CD4-positive, alpha-beta T cell (primary cell): ENCODE measurements at regions not wholly inside any gene's neighbourhood (a gene's known extent, or its start where the extent isn't known, plus 50 kb on each side); places are given as distances from the start of the nearest gene placed in this dataset.

Source experiments
- ATAC-seq: fragments of 200-7000 bp; cut with Tn5 transposase; one replicate; pipeline ENCODE4 v1.10.0; 2022; ENCODE audit warnings: mild to moderate bottlenecking; ENCODE audit not compliant: poor library complexity
- CTCF ChIA-PET: fragments of 350-600 bp; sonication (Branson Sonifier 250); formaldehyde crosslinking; loops from one replicate; lab custom pipeline; 2021; ENCODE audit warnings: antibody characterized with exemption, inconsistent platforms; lab: Charles Lee
- POLR2A ChIA-PET: fragments of 350-600 bp; sonication (Branson Sonifier 250); formaldehyde crosslinking; loops from one replicate; lab custom pipeline; 2021; ENCODE audit warnings: antibody characterized with exemption, inconsistent platforms; lab: Charles Lee
- DNase-seq, 14 experiments: peaks; one replicate each; pipeline ENCODE4 v3.0.0-alpha.2; 2013 to 2020; ENCODE audit warnings: mixed read lengths in 2 of 14
- H3K27ac ChIP-seq, 2 donors: one replicate each; pipeline versions ENCODE4 v1.5.1 to v1.7.0; 2013; ENCODE audit warnings: low read length in 2 of 2, low read depth in 1 of 2, mild to moderate bottlenecking in 1 of 2
- H3K27me3 ChIP-seq, 2 experiments: 1 replicate in 1 of 2; 2 replicates in 1 of 2; pipeline versions ENCODE4 v1.6.1 to v1.7.0; 2013; ENCODE audit warnings: low read length in 2 of 2, control low read depth in 1 of 2, mild to moderate bottlenecking in 1 of 2, moderate library complexity in 1 of 2; ENCODE audit not compliant: insufficient read depth in 2 of 2, control insufficient read depth in 1 of 2
- H3K36me3 ChIP-seq: one replicate; pipeline ENCODE4 v1.6.1; 2013; ENCODE audit warnings: low read length, control low read depth; ENCODE audit not compliant: insufficient read depth
- H3K4me1 ChIP-seq: one replicate; pipeline ENCODE4 v1.6.1; 2013; ENCODE audit warnings: low read length, control low read depth; ENCODE audit not compliant: insufficient read depth
- H3K4me3 ChIP-seq: one replicate; pipeline ENCODE4 v1.5.1; 2013; ENCODE audit warnings: mild to moderate bottlenecking, low read length, moderate library complexity
- H3K9me3 ChIP-seq, 2 experiments: 1 replicate in 1 of 2; 2 replicates in 1 of 2; pipeline versions ENCODE4 v1.6.1 to v1.7.0; 2013; ENCODE audit warnings: low read length in 2 of 2, mild to moderate bottlenecking in 2 of 2, control low read depth in 1 of 2, moderate library complexity in 1 of 2; ENCODE audit not compliant: control insufficient read depth in 1 of 2, insufficient read depth in 1 of 2
- H3K27ac Mint-ChIP-seq: one replicate; pipeline ENCODE4 v1.8.0; 2020; ENCODE audit warnings: mixed read lengths
- H3K27me3 Mint-ChIP-seq: one replicate; pipeline ENCODE4 v1.8.0; 2021; ENCODE audit warnings: mixed read lengths
- H3K36me3 Mint-ChIP-seq: one replicate; pipeline ENCODE4 v1.8.0; 2021; ENCODE audit warnings: low read depth, mixed read lengths
- H3K4me1 Mint-ChIP-seq: one replicate; pipeline ENCODE4 v1.8.0; 2021; ENCODE audit warnings: low read depth, mixed read lengths
- H3K4me3 Mint-ChIP-seq: one replicate; pipeline ENCODE4 v1.8.0; 2020; ENCODE audit warnings: mild to moderate bottlenecking, mixed read lengths
- H3K9me3 Mint-ChIP-seq: one replicate; pipeline ENCODE4 v1.8.0; 2020; ENCODE audit warnings: mixed read lengths
- CTCF ChIP-seq: fragments of 200-600 bp; IDR thresholded peaks from one replicate; pipeline ENCODE4 v1.8.0; 2022; ENCODE audit warnings: antibody characterized with exemption, mild to moderate bottlenecking
- intact Hi-C, 2 experiments: fragments of 100-400 bp; cut with DNase I in 1 of 2; cut with micrococcal nuclease in 1 of 2; formaldehyde crosslinking; loops; one replicate each; pipeline versions ENCODE4 v1.15.1 to v1.9.0; 2023 to 2025; cut with DNase I, micrococcal nuclease

DNA sequence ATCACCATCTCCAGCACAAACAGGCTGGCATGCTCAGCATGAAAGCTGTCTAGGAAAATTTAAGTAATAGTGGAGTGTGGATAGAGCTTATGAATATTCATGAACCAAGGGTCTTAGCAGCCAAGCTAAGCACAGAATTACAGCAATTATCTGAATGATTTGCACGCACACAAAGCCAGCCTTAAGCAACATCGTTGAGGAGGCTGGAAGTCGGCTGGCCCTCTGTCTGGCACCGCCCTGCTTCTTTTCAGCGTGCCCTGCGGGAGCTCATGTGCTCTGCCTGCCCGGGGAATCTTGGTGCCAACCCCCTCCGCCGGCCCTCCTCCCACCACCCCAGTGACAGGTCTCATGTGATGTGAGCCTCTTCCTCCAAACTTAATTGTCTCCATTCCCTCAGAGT lies 540.1 kb downstream of the CMPK2 start:
- no peaks in the 10 kb centered on the region for H3K4me1 ChIP-seq
- Mint-ChIP-seq H3K27ac (no peak overlapping the region), H3K9me3 (peaks cover 6% of the 10 kb centered on the region), H3K27me3 (no peaks in the 10 kb centered on the region), H3K36me3 (no peaks in the 10 kb centered on the region), H3K4me1 (no peaks in the 10 kb centered on the region), H3K4me3 (no peak overlapping the region)
- H3K36me3 ChIP-seq, result no peaks in the 10 kb centered on the region
- intact Hi-C loops, result no loop called here
- DNase-seq, result no peak
- no peaks in the 10 kb centered on the region for H3K27me3 ChIP-seq
- TF ChIP-seq CTCF, result no peak
- H3K4me3 ChIP-seq, result no peak overlapping the region
- H3K9me3 ChIP-seq, result peaks cover 0 to 7% of the 10 kb centered on the region in 2 experiments
- ChIA-PET POLR2A (no interaction called here), CTCF (no interaction called here)
- no peak for ATAC-seq
- H3K27ac ChIP-seq, result no peak overlapping the region

- ATAC-seq, result no peak
- H3K27ac ChIP-seq, result no peak overlapping the region
- H3K4me3 ChIP-seq, result no peak overlapping the region
- H3K27me3 ChIP-seq, result no peaks in the 10 kb centered on the region
- no peaks in the 10 kb centered on the region for H3K4me1 ChIP-seq
- intact Hi-C loops, result no loop called here
- Mint-ChIP-seq H3K4me3 (no peak overlapping the region), H3K4me1 (no peaks in the 10 kb centered on the region), H3K9me3 (peaks cover 3% of the 10 kb centered on the region), H3K27ac (no peak overlapping the region), H3K36me3 (no peaks in the 10 kb centered on the region), H3K27me3 (no peaks in the 10 kb centered on the region)
- no peaks in the 10 kb centered on the region for H3K36me3 ChIP-seq
- H3K9me3 ChIP-seq, result peaks cover 0 to 7% of the 10 kb centered on the region in 2 experiments
- no peak for DNase-seq
- TF ChIP-seq CTCF, result no peak
- POLR2A ChIA-PET, result no interaction called here
- CTCF ChIA-PET, result no interaction called here
Measured at GRCh38 chr2:6326958-6327357, 538.7 kb downstream of the CMPK2 start.

DNA sequence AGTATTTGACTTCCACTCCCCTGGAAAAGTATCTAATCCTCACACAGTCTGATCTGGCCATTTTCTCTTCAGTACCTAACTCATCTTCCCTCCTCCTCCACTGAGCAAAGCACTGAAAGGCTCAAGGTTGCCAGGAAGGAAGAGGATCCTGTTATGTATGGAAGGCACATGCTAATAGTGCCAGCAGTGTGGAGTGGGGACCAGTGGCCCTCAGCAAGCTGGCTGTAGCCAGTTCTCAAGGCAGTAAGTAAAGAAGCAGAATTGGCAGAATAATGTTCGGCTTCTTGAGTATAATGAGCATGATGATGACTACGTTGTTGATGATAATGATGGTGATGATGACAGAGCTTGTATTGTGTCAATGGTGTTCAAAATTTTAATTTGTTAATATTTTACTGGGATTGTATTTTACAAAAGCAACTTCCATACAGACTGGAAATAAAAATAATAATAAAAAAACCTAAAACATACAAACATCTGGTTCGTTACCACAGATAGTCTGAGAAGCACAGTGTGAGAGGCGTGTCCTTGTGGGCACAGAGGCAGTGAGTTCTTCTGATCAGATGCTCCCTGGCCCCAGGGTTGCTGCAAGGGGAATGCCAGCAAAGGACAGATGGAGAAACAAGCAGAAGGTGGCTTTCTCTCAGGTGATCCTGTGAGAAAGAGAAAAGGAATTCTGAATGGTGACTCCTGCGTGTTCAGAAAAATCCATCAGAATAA lies 528.8 kb downstream of the CMPK2 start:
- ATAC-seq, result no peak
- ChIA-PET POLR2A (no interaction called here), CTCF (no interaction called here)
- no peak for TF ChIP-seq CTCF
- no peak overlapping the region for H3K4me3 Mint-ChIP-seq
- Histone ChIP-seq H3K27me3 (no peaks in the 10 kb centered on the region), H3K4me1 (no peaks in the 10 kb centered on the region), H3K9me3 (peaks cover 0 to 7% of the 10 kb centered on the region in 2 experiments), H3K4me3 (no peak overlapping the region), H3K27ac (no peak overlapping the region), H3K36me3 (no peaks in the 10 kb centered on the region)
- intact Hi-C loops, result no loop called here
- no peaks in the 10 kb centered on the region for H3K36me3 Mint-ChIP-seq
- H3K9me3 Mint-ChIP-seq, result no peaks in the 10 kb centered on the region
- no peak for DNase-seq
- H3K4me1 Mint-ChIP-seq, result no peaks in the 10 kb centered on the region
- no peak overlapping the region for H3K27ac Mint-ChIP-seq
- H3K27me3 Mint-ChIP-seq, result no peaks in the 10 kb centered on the region
